Panc1 (cell line): ENCODE measurements at regions not wholly inside any gene's neighbourhood (a gene's known extent, or its start where the extent isn't known, plus 50 kb on each side); places are given as distances from the start of the nearest gene placed in this dataset.

Experiments
- ATAC-seq: fragments of 200-7000 bp; cut with Tn5 transposase; 2 replicates; pipeline ENCODE4 v1.9.1; 2020; ENCODE audit warnings: mild to moderate bottlenecking, moderate library complexity
- BruUV-seq: library from RNA; stranded (reverse); fragments of 400-500 nt; replicated peaks from 2 replicates; lab custom pipeline; 2021; lab: Mats Ljungman, UMichigan
- CTCF ChIA-PET: fragments of 300-600 bp; sonication (Branson Sonifier 250); formaldehyde crosslinking; loops from one replicate; lab custom pipeline; 2022; ENCODE audit warnings: antibody characterized with exemption; lab: Charles Lee
- POLR2A ChIA-PET: fragments of 300-600 bp; sonication (Branson Sonifier 250); formaldehyde crosslinking; loops from one replicate; lab custom pipeline; 2022; ENCODE audit warnings: antibody characterized with exemption; lab: Charles Lee
- DNase-seq: peaks from one replicate; pipeline ENCODE4 v3.0.0-alpha.2; 2010; ENCODE audit warnings: low read depth, low spot score
- H3K27ac ChIP-seq: 2 replicates; pipeline ENCODE4 v1.5.1; 2011; ENCODE audit warnings: mild to moderate bottlenecking, low read length, inconsistent platforms
- H3K27me3 ChIP-seq: fragments of 200-500 bp; sonication (Bioruptor generic); 2 replicates; pipeline ENCODE4 v1.6.0; 2014; ENCODE audit warnings: low read length, inconsistent platforms; ENCODE audit not compliant: control insufficient read depth, insufficient read depth
- H3K36me3 ChIP-seq: fragments of 200-500 bp; sonication (Bioruptor generic); 2 replicates; pipeline ENCODE4 v1.5.1; 2014; ENCODE audit warnings: inconsistent platforms, mild to moderate bottlenecking, low read length, moderate library complexity; ENCODE audit not compliant: control insufficient read depth, insufficient read depth
- H3K4me1 ChIP-seq: 2 replicates; pipeline ENCODE4 v1.5.1; 2011; ENCODE audit warnings: inconsistent platforms, mild to moderate bottlenecking, low read length, moderate library complexity; ENCODE audit not compliant: control insufficient read depth, insufficient read depth
- H3K4me3 ChIP-seq, 2 experiments: 2 replicates each; pipeline ENCODE4 v1.5.1; 2011 to 2012; ENCODE audit warnings: low read depth in 2 of 2, low read length in 2 of 2, mild to moderate bottlenecking in 2 of 2, inconsistent platforms in 1 of 2, moderate library complexity in 1 of 2
- H3K9me3 ChIP-seq: fragments of 200-500 bp; sonication (Bioruptor generic); 2 replicates; pipeline ENCODE4 v1.5.1; 2014; ENCODE audit warnings: low read depth, mild to moderate bottlenecking, inconsistent platforms, low read length, moderate library complexity; ENCODE audit not compliant: control insufficient read depth, insufficient read depth
- POLR2AphosphoS5 ChIP-seq: IDR thresholded peaks from 2 replicates; pipeline ENCODE4 v1.6.1; 2012; ENCODE audit warnings: mild to moderate bottlenecking, low read depth, low read length, moderate library complexity
- SIN3A ChIP-seq: IDR thresholded peaks from 2 replicates; pipeline ENCODE4 v1.6.1; 2012; ENCODE audit warnings: low read depth, mild to moderate bottlenecking, low read length, moderate library complexity, borderline replicate concordance; ENCODE audit not compliant: insufficient read depth
- TCF7L2 ChIP-seq: IDR thresholded peaks from 2 replicates; pipeline ENCODE4 v1.6.1; 2011; ENCODE audit warnings: mild to moderate bottlenecking, low read depth, low read length, inconsistent platforms
- in situ Hi-C: cut with HindIII; loops from 2 replicates; pipeline ENCODE4 v1.10.0; 2016; ENCODE audit warnings: low sequenced_read_pairs, low pct_unique_long_range_greater_than_20kb
- intact Hi-C: fragments of 100-400 bp; cut with micrococcal nuclease; formaldehyde crosslinking; loops from one replicate; pipeline ENCODE4 v1.10.0; 2022; ENCODE audit not compliant: unreplicated experiment
- TF ChIP-seq, protein P1 (sequence below): fragments of 450-650 bp; IDR thresholded peaks from 2 replicates; pipeline ENCODE4 v1.5.1; 2017; ENCODE audit warnings: mild to moderate bottlenecking
- TF ChIP-seq, protein P2 (sequence below), 2 experiments: IDR thresholded peaks; 2 replicates each; pipeline ENCODE4 v1.6.1; 2011 to 2012; ENCODE audit warnings: low read depth in 2 of 2, control low read depth in 1 of 2, low read length in 1 of 2, mild to moderate bottlenecking in 1 of 2, moderate library complexity in 1 of 2; ENCODE audit not compliant: insufficient read depth in 1 of 2

DNA sequence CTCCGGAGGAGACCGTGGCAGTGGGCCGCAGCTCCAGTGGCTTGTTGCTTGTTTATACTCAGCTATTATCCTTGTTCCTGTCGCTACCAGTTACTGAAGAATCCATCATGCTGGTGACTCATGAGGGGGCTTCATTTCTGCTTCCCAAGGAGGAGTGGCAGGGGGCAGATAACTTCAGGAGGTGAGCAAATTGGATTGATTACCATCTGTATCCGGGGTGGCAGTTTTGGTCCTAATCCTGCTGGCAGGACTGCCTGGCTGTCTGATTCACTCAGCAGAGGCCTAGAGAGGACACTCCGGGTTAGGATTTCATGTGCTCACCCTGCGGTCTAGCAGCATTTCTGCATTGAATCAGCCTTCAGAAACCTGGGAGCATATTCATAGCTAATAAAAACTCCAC, 230.0 kb downstream of the ACTR3 start:
- Histone ChIP-seq H3K27ac (no peak overlapping the region), H3K27me3 (no peaks in the 10 kb centered on the region; the same call in 1 of the 2 replicates), H3K9me3 (no peaks in the 10 kb centered on the region), H3K36me3 (no peaks in the 10 kb centered on the region), H3K4me1 (no peaks in the 10 kb centered on the region), H3K4me3 (no peak overlapping the region)
- in situ Hi-C loops (no loop called here), intact Hi-C loops (no loop called here)
- TF ChIP-seq, protein P1, sequence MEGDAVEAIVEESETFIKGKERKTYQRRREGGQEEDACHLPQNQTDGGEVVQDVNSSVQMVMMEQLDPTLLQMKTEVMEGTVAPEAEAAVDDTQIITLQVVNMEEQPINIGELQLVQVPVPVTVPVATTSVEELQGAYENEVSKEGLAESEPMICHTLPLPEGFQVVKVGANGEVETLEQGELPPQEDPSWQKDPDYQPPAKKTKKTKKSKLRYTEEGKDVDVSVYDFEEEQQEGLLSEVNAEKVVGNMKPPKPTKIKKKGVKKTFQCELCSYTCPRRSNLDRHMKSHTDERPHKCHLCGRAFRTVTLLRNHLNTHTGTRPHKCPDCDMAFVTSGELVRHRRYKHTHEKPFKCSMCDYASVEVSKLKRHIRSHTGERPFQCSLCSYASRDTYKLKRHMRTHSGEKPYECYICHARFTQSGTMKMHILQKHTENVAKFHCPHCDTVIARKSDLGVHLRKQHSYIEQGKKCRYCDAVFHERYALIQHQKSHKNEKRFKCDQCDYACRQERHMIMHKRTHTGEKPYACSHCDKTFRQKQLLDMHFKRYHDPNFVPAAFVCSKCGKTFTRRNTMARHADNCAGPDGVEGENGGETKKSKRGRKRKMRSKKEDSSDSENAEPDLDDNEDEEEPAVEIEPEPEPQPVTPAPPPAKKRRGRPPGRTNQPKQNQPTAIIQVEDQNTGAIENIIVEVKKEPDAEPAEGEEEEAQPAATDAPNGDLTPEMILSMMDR = no peak
- TF ChIP-seq, protein P2, sequence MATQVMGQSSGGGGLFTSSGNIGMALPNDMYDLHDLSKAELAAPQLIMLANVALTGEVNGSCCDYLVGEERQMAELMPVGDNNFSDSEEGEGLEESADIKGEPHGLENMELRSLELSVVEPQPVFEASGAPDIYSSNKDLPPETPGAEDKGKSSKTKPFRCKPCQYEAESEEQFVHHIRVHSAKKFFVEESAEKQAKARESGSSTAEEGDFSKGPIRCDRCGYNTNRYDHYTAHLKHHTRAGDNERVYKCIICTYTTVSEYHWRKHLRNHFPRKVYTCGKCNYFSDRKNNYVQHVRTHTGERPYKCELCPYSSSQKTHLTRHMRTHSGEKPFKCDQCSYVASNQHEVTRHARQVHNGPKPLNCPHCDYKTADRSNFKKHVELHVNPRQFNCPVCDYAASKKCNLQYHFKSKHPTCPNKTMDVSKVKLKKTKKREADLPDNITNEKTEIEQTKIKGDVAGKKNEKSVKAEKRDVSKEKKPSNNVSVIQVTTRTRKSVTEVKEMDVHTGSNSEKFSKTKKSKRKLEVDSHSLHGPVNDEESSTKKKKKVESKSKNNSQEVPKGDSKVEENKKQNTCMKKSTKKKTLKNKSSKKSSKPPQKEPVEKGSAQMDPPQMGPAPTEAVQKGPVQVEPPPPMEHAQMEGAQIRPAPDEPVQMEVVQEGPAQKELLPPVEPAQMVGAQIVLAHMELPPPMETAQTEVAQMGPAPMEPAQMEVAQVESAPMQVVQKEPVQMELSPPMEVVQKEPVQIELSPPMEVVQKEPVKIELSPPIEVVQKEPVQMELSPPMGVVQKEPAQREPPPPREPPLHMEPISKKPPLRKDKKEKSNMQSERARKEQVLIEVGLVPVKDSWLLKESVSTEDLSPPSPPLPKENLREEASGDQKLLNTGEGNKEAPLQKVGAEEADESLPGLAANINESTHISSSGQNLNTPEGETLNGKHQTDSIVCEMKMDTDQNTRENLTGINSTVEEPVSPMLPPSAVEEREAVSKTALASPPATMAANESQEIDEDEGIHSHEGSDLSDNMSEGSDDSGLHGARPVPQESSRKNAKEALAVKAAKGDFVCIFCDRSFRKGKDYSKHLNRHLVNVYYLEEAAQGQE (IDR thresholded peaks at IDR 0.05; ENCODE audit: insufficient read depth in 1 of 2, low read depth in 2 of 2, low read length in 1 of 2) = no peak
- TF ChIP-seq TCF7L2 (no peak), SIN3A (no peak), POLR2AphosphoS5 (no peak)
- no TSS peak for BruUV-seq
- ChIA-PET POLR2A (no interaction called here), CTCF (no interaction called here)
- ATAC-seq = no peak
- no peak for DNase-seq

DNA sequence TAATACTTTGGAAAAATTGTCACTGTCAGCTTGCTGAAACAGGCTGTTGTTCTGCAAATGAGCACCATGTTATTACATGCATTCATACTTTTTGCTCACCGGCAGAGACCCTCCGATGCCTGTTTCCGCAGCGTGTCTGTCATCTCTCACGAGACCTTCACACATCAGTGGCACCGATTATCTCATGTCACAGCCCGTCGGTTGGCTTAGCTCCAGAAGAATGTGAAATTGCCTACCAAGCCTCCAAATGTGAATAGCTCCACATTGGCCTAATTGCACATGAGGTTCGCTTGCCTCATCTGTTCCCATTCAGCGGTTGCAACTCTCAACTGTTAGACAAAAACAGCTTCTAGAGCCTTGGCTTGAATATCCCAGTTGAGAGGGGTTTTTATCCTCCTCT, 233.0 kb downstream of the ACTR3 start:
- Histone ChIP-seq H3K4me1 (no peaks in the 10 kb centered on the region), H3K27me3 (no peaks in the 10 kb centered on the region; the same call in 1 of the 2 replicates), H3K9me3 (no peaks in the 10 kb centered on the region), H3K4me3 (no peak overlapping the region), H3K36me3 (no peaks in the 10 kb centered on the region), H3K27ac (no peak overlapping the region)
- POLR2A ChIA-PET = no interaction called here
- no peak for DNase-seq
- in situ Hi-C loops = no loop called here
- no peak for TF ChIP-seq POLR2AphosphoS5
- TF ChIP-seq, protein P1 = no peak
- intact Hi-C loops = no loop called here
- CTCF ChIA-PET = no interaction called here
- no peak for ATAC-seq
- no TSS peak for BruUV-seq

DNA sequence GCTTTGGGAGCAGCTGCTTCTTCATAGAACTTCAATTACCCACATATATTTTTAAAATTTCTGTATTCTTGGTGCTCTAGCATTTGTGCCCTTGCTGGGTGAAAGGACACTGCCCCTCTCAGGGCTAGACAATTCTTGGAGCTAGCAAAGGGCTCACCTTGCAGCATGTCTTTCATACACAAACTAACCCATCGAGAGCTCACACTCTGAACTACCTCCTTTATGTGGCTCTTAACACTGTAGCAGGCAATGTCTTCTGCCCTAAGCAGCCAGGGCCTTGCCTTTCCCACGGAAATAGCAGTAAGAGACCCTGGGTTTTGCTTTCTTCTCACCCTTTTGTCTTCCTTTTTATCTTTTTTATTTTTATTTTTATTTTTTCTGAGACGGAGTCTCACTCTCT, 234.0 kb downstream of the ACTR3 start:
- Histone ChIP-seq H3K27ac (no peak overlapping the region), H3K4me3 (no peak overlapping the region), H3K36me3 (no peaks in the 10 kb centered on the region), H3K9me3 (no peaks in the 10 kb centered on the region), H3K27me3 (no peaks in the 10 kb centered on the region; the same call in 1 of the 2 replicates), H3K4me1 (no peaks in the 10 kb centered on the region)
- ChIA-PET CTCF (no interaction called here), POLR2A (no interaction called here)
- intact Hi-C loops (no loop called here), in situ Hi-C loops (no loop called here)
- no TSS peak for BruUV-seq
- DNase-seq (no peak), ATAC-seq (no peak)
- TF ChIP-seq SIN3A (no peak), POLR2AphosphoS5 (no peak), TCF7L2 (no peak)
- TF ChIP-seq, protein P1 = no peak
- TF ChIP-seq, protein P2 (IDR thresholded peaks at IDR 0.05; ENCODE audit: insufficient read depth in 1 of 2, low read depth in 2 of 2, low read length in 1 of 2) = no peak
